Ascending aorta (tissue), 2 donors: ENCODE measurements at regions not wholly inside any gene's neighbourhood (a gene's known extent, or its start where the extent isn't known, plus 50 kb on each side); places are given as distances from the start of the nearest gene placed in this dataset.

Experiments used
- DNase-seq, 2 donors: peaks; one replicate each; pipeline ENCODE4 v3.0.0-alpha.2; 2019; ENCODE audit warnings: low spot score in 2 of 2
- H3K27ac ChIP-seq, 2 donors: fragments of 200-600 bp; sonication (generic); one replicate each; pipeline ENCODE4 v1.5.1; 2016 to 2017; ENCODE audit warnings: mild to moderate bottlenecking in 1 of 2
- H3K27me3 ChIP-seq: fragments of 200-600 bp; sonication (generic); one replicate; pipeline ENCODE4 v1.5.1; 2017
- H3K36me3 ChIP-seq, 2 donors: fragments of 200-600 bp; sonication (generic); one replicate each; pipeline ENCODE4 v1.5.1; 2016
- H3K4me1 ChIP-seq, 2 donors: fragments of 200-600 bp; sonication (generic); one replicate each; pipeline ENCODE4 v1.5.1; 2016 to 2017; ENCODE audit warnings: mild to moderate bottlenecking in 1 of 2
- H3K4me3 ChIP-seq, 2 donors: fragments of 200-600 bp; sonication (generic); one replicate each; pipeline ENCODE4 v1.5.1; 2016 to 2017; ENCODE audit warnings: mild to moderate bottlenecking in 1 of 2
- H3K9me3 ChIP-seq, 2 donors: fragments of 200-600 bp; sonication (generic); one replicate each; pipeline ENCODE4 v1.5.1; 2016
- CTCF ChIP-seq, 3 experiments: fragments of 200-600 bp in 2 of 3; fragments of 450-650 bp in 1 of 3; sonication (generic) in 2 of 3; IDR thresholded peaks; one replicate each; pipeline ENCODE4 v1.5.1; 2016 to 2019; ENCODE audit warnings: antibody characterized with exemption in 3 of 3, mild to moderate bottlenecking in 1 of 3, moderate library complexity in 1 of 3
- intact Hi-C: fragments of 100-400 bp; cut with DNase I; formaldehyde crosslinking; loops from one replicate; pipeline ENCODE4 v1.15.1; 2023

- H3K36me3 ChIP-seq = no peaks in the 10 kb centered on the region
- intact Hi-C loops = no loop called here
- H3K9me3 ChIP-seq = no peaks in the 10 kb centered on the region
- no peak overlapping the region for H3K27ac ChIP-seq
- TF ChIP-seq CTCF (IDR thresholded peaks at IDR 0.05) = no peak
- no peak for DNase-seq
- no peaks in the 10 kb centered on the region for H3K27me3 ChIP-seq
- H3K4me3 ChIP-seq = no peak overlapping the region
- H3K4me1 ChIP-seq = no peaks in the 10 kb centered on the region
These were observed 232.0 kb upstream of the KCNK2 start for GRCh38 chr1:214850432-214851050.

- Histone ChIP-seq H3K27me3 (no peaks in the 10 kb centered on the region), H3K27ac (no peak overlapping the region), H3K9me3 (no peaks in the 10 kb centered on the region), H3K4me3 (no peak overlapping the region), H3K4me1 (no peaks in the 10 kb centered on the region), H3K36me3 (no peaks in the 10 kb centered on the region)
- intact Hi-C loops = no loop called here
- no peak for TF ChIP-seq CTCF (IDR thresholded peaks at IDR 0.05)
- no peak for DNase-seq
These were observed 229.2 kb upstream of the KCNK2 start for GRCh38 chr1:214853340-214853739.

GRCh38 chr1:214854126-214854875 is 228.2 kb upstream of the KCNK2 start:
- no peak overlapping the region for H3K27ac ChIP-seq
- no peaks in the 10 kb centered on the region for H3K4me1 ChIP-seq
- TF ChIP-seq CTCF (IDR thresholded peaks at IDR 0.05) = no peak
- no peaks in the 10 kb centered on the region for H3K9me3 ChIP-seq
- H3K27me3 ChIP-seq = no peaks in the 10 kb centered on the region
- intact Hi-C loops = no loop called here
- no peak for DNase-seq
- no peaks in the 10 kb centered on the region for H3K36me3 ChIP-seq
- no peak overlapping the region for H3K4me3 ChIP-seq

GRCh38 chr1:214856843-214857242 is 225.7 kb upstream of the KCNK2 start:
- TF ChIP-seq CTCF (IDR thresholded peaks at IDR 0.05) = no peak
- H3K27ac ChIP-seq = no peak overlapping the region
- no peak for DNase-seq

GRCh38 chr1:214857716-214858115 is 224.8 kb upstream of the KCNK2 start:
- DNase-seq = no peak
- intact Hi-C loops = no loop called here
- H3K36me3 ChIP-seq = no peaks in the 10 kb centered on the region
- H3K9me3 ChIP-seq = no peaks in the 10 kb centered on the region
- H3K27ac ChIP-seq = no peak overlapping the region
- H3K27me3 ChIP-seq = no peaks in the 10 kb centered on the region
- TF ChIP-seq CTCF (IDR thresholded peaks at IDR 0.05) = no peak
- H3K4me3 ChIP-seq = no peak overlapping the region
- no peaks in the 10 kb centered on the region for H3K4me1 ChIP-seq

More at GRCh38 chr1:214856843-214857242, 225.7 kb upstream of the KCNK2 start:
- Histone ChIP-seq H3K27me3 (no peaks in the 10 kb centered on the region), H3K9me3 (no peaks in the 10 kb centered on the region), H3K36me3 (no peaks in the 10 kb centered on the region), H3K4me3 (no peak overlapping the region), H3K4me1 (no peaks in the 10 kb centered on the region)
- intact Hi-C loops = no loop called here
